A172 (cell line): ENCODE measurements at regions not wholly inside any gene's neighbourhood (a gene's known extent, or its start where the extent isn't known, plus 50 kb on each side); places are given as distances from the start of the nearest gene placed in this dataset.

Source experiments
- DNase-seq: peaks from one replicate; pipeline ENCODE4 v3.0.0-alpha.2; 2015; ENCODE audit warnings: low spot score

GRCh38 chr16:72410492-72410891 is 238.5 kb upstream of the PMFBP1 start:
- DNase-seq: no peak

- DNase-seq: no peak
Observed at GRCh38 chr16:72409423-72409822, 237.5 kb upstream of the PMFBP1 start.

- no peak for DNase-seq
Observed at GRCh38 chr16:72406390-72406789, 234.4 kb upstream of the PMFBP1 start.

- DNase-seq: no peak
Observed at GRCh38 chr16:72404299-72404698, 232.3 kb upstream of the PMFBP1 start.

- no peak for DNase-seq
Observed at GRCh38 chr16:72401084-72401361, 229.1 kb upstream of the PMFBP1 start.

GRCh38 chr16:72400257-72401083 is 228.5 kb upstream of the PMFBP1 start:
- DNase-seq: peak; percentile 67

GRCh38 chr16:72399811-72400210 is 227.9 kb upstream of the PMFBP1 start:
- DNase-seq: no peak

- no peak for DNase-seq
Observed at GRCh38 chr16:72397876-72398275, 225.9 kb upstream of the PMFBP1 start.

GRCh38 chr16:72394526-72394925 is 222.6 kb upstream of the PMFBP1 start:
- DNase-seq: no peak

- DNase-seq: no peak
Observed at GRCh38 chr16:72389791-72390190, 217.8 kb upstream of the PMFBP1 start.

- no peak for DNase-seq
Observed at GRCh38 chr16:72388007-72388406, 216.1 kb upstream of the PMFBP1 start.

GRCh38 chr16:72384651-72385050 is 212.7 kb upstream of the PMFBP1 start:
- DNase-seq: no peak

GRCh38 chr16:72380283-72380682 is 208.3 kb upstream of the PMFBP1 start:
- no peak for DNase-seq

GRCh38 chr16:72373201-72373600 is 201.2 kb upstream of the PMFBP1 start:
- DNase-seq: no peak

GRCh38 chr16:72372087-72373045 is 200.4 kb upstream of the PMFBP1 start:
- no peak for DNase-seq

- DNase-seq: peak; percentile 84
Observed at GRCh38 chr16:72371307-72372086, 199.5 kb upstream of the PMFBP1 start.

- no peak for DNase-seq
Observed at GRCh38 chr16:72369274-72369673, 197.3 kb upstream of the PMFBP1 start.

GRCh38 chr16:72367851-72368250 is 195.9 kb upstream of the PMFBP1 start:
- no peak for DNase-seq

- DNase-seq: no peak
Observed at GRCh38 chr16:72362973-72363372, 191.0 kb upstream of the PMFBP1 start.

GRCh38 chr16:72362476-72362875 is 190.5 kb upstream of the PMFBP1 start:
- no peak for DNase-seq

GRCh38 chr16:72357910-72358309 is 186.0 kb upstream of the PMFBP1 start:
- DNase-seq: no peak

GRCh38 chr16:72355561-72355960 is 183.6 kb upstream of the PMFBP1 start:
- no peak for DNase-seq
